HG02884 (cell line): ENCODE measurements at regions not wholly inside any gene's neighbourhood (a gene's known extent, or its start where the extent isn't known, plus 50 kb on each side); places are given as distances from the start of the nearest gene placed in this dataset.

Source experiments
- ATAC-seq: cut with Tn5 transposase; IDR thresholded peaks from one replicate; pipeline ENCODE4 v1.9.1; 2021; ENCODE audit warnings: mild to moderate bottlenecking, moderate library complexity; ENCODE audit not compliant: unreplicated experiment

DNA sequence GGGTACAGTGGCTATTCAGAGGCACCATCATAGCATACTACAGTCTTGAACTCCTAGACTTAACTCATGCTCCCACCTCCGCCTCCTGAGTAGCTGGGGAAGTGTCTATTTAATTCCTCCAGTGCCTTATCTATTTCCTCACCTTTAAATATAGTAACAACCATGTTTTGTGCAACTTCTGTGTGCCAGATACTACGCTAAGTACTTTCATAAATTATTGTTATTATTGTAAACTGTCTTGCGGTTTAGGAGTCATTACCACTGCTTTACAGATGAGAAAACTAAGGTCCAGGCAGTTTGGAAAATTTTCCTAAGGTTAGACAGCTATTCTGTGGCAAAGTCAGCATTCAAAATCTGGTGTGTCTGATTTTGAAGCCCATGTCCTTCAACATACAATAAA lies 359.1 kb upstream of the XYLT1 start:
- ATAC-seq = no peak

DNA sequence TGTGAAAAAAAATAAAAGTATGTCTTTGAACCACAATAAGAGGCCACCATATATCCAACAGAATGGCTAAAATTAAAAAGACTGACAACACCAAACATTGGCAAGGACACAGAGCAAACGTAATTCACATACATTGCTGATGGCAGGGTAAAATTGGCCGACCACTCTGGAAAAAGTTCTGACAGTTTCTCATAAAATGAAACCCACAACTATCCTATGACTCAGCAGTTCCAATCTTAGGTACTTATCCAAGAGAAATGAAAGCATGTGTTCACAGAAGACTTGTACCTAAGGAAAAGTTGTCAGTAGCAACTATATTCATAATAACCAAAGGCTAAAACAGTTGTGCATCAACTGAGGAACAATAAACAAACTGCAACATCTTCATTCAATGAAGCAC lies 357.3 kb upstream of the XYLT1 start:
- ATAC-seq = no peak

DNA sequence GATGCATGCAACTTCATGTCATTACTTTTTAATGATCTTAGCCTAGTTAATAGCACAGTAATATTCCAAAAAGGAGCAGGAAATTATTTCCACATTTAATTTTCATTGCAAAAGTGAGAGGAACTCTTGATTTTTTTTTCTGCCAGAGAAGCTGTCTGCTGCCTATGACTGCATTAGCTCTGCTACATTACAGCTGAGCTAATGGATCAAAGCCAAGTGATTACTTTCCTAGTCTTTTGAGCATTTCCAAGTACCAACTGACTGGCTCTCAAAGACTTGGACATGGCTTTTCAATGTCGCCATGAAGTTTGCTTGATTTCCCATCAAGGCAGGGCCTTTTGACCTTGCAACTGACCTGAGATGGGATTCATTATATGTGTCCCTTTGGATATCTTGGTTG lies 356.6 kb upstream of the XYLT1 start:
- no peak for ATAC-seq

DNA sequence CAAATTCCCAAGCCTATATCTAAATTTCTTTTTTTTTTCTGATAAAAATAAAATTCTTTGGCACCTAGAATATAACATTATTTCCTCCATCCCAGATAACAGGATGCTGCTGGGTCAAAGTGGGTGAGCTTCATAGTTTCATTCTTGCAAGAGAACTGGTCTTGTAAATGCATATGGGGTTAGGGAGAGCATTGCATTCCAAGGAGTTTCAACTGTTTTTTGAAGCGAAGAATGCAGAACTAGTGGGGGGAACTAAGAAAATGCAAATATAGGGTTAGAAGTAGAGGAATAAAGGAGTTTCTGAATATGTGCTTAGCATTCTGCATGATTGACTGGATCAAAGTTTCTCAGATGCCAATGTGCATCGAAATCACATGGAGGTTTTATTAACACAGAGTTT lies 347.2 kb upstream of the XYLT1 start:
- no peak for ATAC-seq

DNA sequence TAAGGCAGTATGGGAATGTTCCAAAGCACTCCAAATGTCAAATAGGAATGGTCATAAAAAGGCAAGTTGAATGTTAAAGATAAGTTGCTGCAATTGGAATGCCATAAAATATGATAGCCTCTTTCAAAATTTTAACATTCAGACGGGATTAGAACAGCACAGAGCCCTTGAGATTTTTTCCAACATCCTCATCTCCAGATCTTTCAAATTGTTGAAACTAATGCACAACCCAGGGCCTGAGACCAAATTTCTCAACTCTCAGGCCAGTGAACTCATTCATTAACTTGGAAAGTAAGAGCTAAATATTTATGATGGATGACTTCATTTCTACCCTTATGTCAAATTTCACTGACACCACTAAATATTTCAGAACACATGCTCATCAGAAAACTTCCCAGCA lies 346.5 kb upstream of the XYLT1 start:
- ATAC-seq = no peak

DNA sequence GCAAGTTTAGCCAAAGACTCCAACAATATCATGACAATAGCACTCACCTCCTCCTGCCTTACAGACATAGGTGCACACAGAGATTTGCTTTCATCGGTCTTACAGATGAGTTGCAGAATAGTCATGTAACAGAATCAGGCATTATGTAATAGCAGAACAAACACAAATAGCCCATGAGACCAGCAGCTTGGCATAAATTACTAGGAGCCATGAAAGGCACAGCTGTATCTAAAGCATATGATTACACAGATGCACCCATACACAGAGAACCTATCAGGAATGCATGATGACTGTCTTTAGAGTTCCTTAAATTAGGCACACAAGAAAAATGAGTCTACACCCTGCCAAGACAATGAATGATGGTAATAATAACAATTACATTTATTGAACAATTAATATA lies 342.0 kb upstream of the XYLT1 start:
- ATAC-seq = no peak

DNA sequence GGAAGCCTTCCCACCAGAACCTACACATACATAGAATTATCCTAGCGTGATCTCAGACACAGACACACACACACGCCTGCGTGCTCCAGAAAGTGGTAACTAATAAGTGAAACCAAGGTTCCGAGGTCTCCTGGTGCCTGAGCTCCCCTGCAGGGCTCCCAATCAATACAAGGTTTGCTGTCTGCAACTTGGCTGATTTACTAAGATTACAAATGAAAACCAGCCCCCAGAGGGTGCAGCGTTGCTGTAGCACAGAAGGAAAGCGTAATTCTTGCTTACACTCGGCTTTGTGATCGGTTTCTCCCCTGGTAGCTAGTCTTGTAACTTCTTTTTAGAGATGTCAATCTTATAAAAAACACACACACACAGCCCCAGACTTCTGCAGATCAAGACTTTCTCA lies 334.1 kb upstream of the XYLT1 start:
- no peak for ATAC-seq

DNA sequence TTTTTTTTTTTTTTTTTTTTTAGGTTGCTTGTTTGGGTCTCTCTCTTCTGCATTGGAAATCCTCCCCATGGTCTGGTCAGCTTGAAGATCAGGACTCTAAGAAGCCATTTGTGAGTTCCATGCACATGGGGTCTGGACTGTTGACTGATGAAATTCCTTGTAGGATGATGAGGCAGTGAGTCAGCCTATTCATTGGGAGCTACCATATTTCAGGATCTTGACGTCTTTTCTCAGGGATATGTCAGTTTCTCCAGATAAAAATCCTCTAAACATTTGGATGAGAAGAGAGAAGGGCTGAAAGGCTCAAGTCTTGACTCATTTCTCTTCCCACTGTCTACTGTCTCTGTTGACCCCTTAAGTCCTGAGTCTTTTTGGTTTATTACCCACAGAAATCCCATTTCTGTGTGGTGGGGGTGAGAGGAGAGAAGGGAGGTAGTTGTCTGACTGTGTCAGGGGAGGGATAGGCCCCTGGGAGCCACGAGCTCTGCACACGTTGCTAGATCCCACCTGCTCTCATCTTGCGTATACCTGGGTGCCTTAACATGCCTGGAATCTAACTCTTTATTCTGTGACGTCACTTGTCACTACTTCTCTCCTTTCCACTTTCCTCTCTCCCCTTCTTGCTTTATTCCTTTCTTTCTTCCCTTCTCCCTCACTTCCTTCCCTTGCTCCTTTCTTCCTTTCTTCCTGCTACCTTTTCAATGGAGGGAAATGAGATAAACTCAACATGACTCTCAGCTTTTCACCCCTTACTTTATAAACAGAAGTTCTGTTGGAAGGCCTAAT lies 333.1 kb upstream of the XYLT1 start:
- ATAC-seq = no peak

DNA sequence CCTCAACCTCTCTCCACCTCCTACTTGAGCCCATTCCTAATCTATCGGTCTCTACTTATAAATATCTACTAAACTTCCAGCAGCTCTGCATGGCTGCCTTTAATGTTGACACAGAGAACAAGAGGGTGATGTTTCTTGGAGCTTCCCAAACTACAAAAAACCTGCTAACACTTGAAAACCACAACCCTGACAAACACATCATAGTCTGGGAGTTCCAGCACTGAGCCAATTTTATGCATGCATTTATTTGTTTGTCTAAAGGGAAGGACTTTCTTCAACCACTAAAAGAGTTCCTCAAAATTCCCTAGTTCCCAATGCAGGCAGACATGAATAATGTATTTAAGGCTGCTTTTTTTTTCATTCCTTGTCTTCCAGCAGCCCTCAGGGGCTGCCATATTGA lies 331.8 kb upstream of the XYLT1 start:
- ATAC-seq = no peak

DNA sequence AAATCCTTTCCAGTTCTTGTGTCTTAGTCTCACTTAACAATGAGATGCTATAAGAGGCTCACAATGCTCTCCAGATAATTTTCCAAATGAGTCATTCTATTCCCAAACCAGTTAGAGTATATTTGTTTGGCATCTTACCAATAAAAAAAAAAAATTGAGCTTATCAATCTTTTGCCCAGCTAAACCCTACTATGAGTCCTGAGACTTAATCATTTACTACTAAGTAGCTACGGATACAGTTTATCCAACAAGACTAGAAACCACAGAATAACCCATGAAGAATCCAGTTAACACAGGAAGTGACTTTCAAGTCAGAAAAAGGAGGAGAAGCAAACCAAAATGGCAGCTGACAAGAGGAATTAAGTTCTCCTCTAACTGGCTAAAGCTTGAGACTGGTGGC lies 330.3 kb upstream of the XYLT1 start:
- no peak for ATAC-seq

DNA sequence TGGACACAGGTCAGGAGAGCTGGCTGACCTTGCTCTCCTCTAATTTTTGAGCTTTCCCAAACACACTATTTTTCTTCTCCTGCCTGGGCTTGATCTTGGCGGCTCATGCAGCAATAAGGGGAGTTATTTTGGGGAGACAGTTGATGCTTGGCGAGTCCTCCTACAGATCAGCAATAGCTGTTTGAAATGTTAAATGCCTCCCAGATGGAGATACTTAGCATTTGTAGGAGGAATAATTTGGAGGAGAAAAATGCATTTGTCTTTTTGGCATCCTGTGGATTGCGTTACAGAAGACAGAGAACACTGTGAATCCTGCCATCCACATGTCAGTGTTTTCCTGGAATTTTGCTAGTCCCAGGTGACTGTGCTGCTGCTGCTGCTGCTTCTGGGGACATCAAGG lies 328.0 kb upstream of the XYLT1 start:
- ATAC-seq = no peak

DNA sequence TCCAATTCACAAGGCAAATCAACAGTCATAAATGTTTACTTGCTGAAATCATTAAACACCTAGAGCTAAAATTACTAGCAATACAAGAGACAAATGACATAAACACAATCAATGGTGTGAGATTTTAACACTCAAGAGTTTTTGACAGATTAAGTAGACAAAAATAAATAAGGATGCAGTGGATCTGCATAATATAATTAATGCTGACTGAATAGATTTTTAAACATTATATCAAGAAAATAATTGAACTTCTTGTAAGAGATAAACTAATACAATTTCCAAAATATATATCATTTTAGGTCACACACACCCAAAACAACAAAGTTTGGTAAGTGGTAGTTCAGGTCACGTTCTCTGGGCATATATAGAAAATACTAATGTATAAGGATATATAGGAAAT lies 322.6 kb upstream of the XYLT1 start:
- ATAC-seq = no peak

DNA sequence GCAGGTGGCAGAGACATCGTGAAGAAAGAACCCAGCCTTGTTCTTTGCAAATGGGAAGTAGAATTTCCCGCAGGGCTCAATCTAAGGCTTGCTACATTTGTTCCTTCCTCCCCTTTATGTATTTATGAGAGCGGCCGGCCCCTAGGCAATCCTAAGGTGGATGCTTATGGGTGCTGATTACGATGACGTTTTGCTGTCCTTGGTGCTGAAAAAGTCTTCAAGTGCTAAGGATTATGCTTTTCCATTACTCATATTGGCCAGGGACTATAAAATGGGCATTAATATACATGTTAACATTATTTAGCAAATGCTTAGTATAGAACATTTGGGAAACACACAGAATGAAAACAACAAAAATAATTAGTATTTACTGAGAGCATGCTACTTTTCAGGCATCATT lies 313.3 kb upstream of the XYLT1 start:
- no peak for ATAC-seq

DNA sequence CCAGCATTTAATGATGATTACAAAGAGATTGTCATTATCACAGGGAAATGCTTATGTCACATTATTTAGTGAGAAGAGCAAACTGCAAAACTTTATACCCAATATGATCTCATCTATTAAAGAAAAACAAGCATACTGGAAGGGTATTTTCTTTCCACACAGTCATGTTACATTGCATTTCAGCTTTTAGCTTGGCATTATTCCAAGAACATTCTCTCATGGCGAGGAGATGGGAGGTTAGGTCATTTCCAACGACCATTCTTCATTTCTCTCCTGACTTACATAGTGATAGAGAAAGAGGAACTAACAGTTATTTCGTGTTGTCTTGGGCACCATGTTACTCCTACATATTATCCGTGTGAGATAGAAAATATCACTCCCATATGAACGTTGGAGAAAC lies 309.4 kb upstream of the XYLT1 start:
- ATAC-seq = no peak

DNA sequence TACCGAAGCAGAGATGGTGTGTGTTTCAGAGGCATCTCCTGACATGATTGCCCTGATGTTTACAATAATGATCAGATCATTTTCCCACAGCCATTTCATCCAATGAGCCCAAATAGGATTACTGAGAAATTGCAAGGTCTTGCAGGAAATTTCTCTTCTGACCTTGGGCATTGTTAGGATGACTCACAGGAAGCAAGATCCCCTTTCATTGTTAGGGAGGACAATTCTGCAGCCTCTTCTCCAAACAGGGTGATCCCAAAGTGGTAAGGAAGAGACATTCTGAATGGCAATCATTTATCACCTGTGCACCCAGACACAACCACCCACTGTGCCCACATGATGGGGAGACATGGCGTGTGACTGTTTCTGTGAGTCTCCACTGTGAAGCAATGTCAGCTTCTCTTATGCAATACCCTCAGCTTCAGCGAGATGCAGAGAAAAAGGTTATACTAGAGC lies 306.7 kb upstream of the XYLT1 start:
- ATAC-seq = no peak

DNA sequence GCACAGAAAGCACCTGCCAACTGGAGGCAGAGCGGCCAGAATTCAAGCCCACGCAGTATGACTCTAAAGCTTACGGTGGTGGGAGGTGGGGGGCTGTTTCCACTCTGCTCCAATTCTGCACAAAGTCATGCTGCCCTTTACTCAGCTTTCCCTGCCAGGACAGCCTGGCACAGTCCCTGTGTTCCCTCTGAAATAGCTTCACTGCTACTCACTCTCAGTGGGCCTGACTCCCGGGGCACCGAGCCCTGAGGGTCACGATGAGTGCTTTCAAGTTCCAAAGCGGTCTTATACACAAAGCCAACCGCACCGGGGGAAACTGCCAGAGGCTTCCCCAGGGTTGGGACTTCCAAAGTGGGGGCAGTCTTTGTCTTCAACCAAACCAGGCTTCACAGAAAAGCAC lies 306.1 kb upstream of the XYLT1 start:
- ATAC-seq = no peak

DNA sequence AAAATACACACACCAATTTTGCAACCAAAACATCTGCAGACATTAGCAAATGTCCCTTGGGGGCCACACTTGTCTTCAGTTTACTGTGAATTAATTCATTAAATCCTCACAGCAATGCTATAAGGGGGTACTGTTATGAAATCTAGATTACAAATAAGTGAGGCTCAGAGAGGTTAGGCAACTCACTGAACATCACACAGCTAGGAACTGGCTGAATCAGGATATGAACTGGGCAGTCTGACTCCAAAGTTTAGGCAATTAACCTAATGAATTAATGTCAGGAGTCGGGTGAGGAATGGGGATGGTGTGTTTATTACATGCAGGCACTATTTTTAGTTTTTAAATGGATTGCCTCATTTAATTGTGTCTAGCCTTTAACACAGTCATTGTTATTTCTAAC lies 305.7 kb upstream of the XYLT1 start:
- ATAC-seq = no peak

DNA sequence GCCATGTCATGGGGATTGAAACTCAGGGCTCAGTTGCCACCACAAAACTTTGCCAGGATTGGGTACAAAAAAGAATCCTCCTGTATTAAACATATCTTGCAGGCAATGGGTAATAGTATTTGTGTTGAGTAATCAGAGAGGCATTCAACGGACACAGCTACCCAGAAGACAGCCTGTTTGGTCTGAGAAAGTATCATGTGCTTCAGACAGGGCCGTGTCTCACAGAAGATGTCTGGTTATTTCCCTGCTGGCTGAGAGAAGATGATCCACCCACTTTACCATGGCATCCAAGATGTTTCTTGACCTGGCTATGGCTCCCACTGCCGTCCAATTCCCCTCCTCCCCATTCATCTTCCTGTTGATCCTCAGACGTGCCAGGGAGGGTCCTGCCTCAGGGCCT lies 304.3 kb upstream of the XYLT1 start:
- ATAC-seq = no peak

DNA sequence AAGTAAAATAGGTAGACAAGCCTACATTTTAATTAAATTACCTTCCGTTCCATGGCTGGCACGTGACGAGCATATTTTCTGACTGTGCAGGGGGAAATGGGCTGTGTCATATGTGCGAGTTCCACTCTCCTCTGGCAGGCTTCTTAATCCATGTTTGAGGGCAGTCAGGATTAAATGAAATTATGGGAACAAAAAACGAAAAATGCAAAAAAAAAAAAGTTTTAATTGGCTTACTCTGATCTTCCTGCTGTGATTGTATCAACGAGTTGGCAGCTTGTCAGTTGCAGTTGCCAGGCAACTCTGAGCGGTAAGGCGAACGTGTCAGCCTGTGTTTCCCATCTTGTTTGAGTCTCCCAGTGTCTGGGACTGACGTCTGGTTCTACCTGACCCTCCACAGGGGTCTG lies 302.9 kb upstream of the XYLT1 start:
- ATAC-seq = no peak

DNA sequence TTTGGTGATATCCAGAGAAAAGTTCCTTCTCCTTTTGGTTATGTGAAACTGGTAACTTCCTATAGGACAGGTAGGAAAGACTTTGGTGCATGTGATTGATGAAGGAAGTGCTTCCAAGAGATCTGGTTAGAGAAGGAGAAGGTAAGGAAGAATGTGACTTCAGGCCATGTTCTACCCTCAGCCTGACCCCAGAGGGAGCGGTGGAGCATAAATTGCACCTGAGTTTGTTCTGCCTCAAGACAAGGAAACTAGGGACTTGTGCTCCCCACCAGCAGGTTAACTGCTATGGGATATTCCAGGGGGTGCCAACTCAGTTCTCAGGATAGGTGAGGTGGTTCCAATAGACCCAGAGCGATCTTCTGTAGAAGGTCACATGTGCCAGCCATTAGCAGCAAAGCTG lies 299.3 kb upstream of the XYLT1 start:
- no peak for ATAC-seq

DNA sequence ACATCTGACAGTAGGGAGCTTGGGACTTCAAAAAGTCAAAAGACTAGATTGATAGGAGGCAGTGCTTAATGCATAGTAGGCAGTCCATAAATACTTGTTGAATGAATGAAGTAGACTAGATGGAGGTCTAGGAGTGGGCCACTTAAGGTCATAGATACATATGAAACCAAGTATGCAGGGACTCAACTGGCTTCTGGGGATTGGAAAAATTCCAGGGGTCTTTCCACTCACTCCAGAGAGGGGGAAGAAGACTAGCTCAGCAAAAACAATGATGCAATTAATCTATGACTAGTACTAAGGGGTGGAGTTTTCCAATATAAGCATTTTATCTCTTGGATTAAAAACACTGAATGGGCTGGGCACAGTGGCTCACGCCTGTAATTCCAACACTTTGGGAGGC lies 298.3 kb upstream of the XYLT1 start:
- ATAC-seq = no peak

DNA sequence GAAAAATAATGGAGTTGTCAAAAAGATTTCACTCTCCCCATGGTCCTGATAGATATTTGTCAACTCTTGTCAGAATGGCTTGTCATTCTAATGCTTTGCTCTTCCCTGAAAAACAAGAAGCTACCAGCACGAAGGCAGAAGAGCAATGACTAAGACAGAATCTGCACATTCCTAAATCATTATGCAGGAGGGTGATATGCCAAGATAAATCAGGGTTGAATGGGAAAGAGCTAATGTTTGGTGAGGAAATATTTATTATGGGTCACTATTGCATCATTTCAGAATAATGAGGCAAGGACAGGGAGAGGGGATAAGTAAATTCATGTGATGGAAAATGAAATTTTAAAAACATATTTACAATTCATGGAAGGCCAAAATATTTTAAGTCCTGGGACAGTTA lies 297.5 kb upstream of the XYLT1 start:
- no peak for ATAC-seq

DNA sequence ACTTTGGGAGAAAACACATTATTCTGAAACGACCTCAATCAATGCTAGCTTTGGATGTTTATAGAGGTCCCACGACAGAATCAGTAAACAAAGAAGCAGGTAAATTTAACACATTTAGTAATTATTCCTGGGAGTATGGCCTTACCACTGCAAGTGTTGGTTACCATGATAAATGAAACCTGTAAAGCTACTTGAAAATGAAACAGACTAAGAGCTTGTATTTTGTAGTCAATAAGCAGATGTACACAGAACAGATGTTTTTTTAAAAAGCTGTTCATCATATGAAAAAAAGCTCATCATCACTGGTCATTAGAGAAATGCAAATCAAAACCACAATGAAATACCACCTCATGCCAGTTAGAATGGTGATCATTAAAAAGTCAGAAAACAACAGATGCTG lies 295.3 kb upstream of the XYLT1 start:
- ATAC-seq = no peak
